Right lobe of liver (tissue), 6 donors: ENCODE measurements at regions not wholly inside any gene's neighbourhood (a gene's known extent, or its start where the extent isn't known, plus 50 kb on each side); places are given as distances from the start of the nearest gene placed in this dataset.

ENCODE experiments used
- ATAC-seq, 4 donors: fragments of 200-7000 bp; cut with Tn5 transposase; one replicate each; pipeline ENCODE4 v1.9.1; 2020; ENCODE audit warnings: mild to moderate bottlenecking in 4 of 4, moderate library complexity in 4 of 4
- DNase-seq, 3 donors: peaks; one replicate each; pipeline ENCODE4 v3.0.0-alpha.2; 2020
- H3K27ac ChIP-seq, 3 donors: fragments of 200-600 bp; one replicate each; pipeline ENCODE4 v1.8.0; 2022
- H3K27me3 ChIP-seq, 2 donors: fragments of 200-600 bp; one replicate each; pipeline ENCODE4 v1.8.0; 2022
- H3K36me3 ChIP-seq, 4 donors: fragments of 200-600 bp; sonication (generic) in 1 of 4; one replicate each; pipeline versions ENCODE4 v1.5.1 to v1.8.0; 2017 to 2022; ENCODE audit warnings: control low read depth in 1 of 4
- H3K4me1 ChIP-seq, 4 donors: fragments of 200-600 bp; sonication (generic) in 1 of 4; one replicate each; pipeline versions ENCODE4 v1.5.1 to v1.8.0; 2017 to 2022; ENCODE audit warnings: control low read depth in 1 of 4
- H3K4me3 ChIP-seq, 3 donors: fragments of 200-600 bp; one replicate each; pipeline ENCODE4 v1.8.0; 2022
- H3K9me3 ChIP-seq, 4 donors: fragments of 200-600 bp; sonication (generic) in 1 of 4; one replicate each; pipeline versions ENCODE4 v1.5.1 to v1.8.0; 2017 to 2022; ENCODE audit warnings: control low read depth in 1 of 4
- POLR2A ChIP-seq: fragments of 450-650 bp; IDR thresholded peaks from one replicate; pipeline ENCODE4 v1.6.1; 2017; ENCODE audit warnings: antibody characterized with exemption, mild to moderate bottlenecking
- WGBS: methylation state at CpG from one replicate; pipeline ENCODE4 v1.1.6; 2018; ENCODE audit warnings: low coverage, low lambda C conversion rate; ENCODE audit not compliant: insufficient coverage; ENCODE audit errors: missing lambda C conversion rate; 5-methylcytosine and 5-hydroxymethylcytosine counted together
- intact Hi-C, 2 donors: fragments of 100-400 bp; cut with DNase I; formaldehyde crosslinking; loops; one replicate each; pipeline versions ENCODE4 v1.11.2 to v1.14.1; 2022
- TF ChIP-seq, protein P1 (sequence below), 4 donors: fragments of 200-600 bp in 3 of 4; fragments of 450-650 bp in 1 of 4; IDR thresholded peaks; one replicate each; pipeline versions ENCODE4 v1.5.1 to v1.8.0; 2016 to 2022; ENCODE audit warnings: antibody characterized with exemption in 4 of 4, mild to moderate bottlenecking in 2 of 4
- donor health status: DM: no; HTN: yes; CAD: no.
- donor health status: DM: no; HTN: no; CAD: no.
- donor health status: DM: no; HTN: no; CAD: no.
- donor health status: DM: no; HTN: yes; CAD: no.
- donor health status: DM: no; HTN: yes; CAD: no.

DNA sequence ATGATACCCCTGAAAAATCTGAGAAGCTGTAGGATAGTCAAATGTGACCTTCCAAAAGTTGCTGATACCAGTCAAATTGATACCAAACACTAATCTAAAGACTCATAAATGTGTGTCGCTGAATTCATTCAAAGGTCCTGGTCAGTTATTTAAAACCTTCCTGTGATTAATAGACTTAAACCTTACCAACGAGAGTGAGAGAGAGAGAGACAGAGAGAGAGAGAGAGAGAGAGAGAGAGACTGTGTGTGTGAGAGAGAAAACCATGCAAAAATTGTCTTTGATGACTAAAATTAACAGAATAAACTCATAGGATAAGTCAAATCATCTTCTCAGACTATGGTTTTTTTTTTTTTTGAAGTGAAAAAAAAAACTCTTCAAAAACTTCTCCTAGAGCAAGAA, 370.9 kb upstream of the HS3ST5 start:
- Histone ChIP-seq H3K27ac (no peak overlapping the region), H3K4me3 (no peak overlapping the region), H3K4me1 (no peaks in the 10 kb centered on the region), H3K36me3 (no peaks in the 10 kb centered on the region), H3K9me3 (no peaks in the 10 kb centered on the region), H3K27me3 (no peaks in the 10 kb centered on the region)
- TF ChIP-seq, protein P1, sequence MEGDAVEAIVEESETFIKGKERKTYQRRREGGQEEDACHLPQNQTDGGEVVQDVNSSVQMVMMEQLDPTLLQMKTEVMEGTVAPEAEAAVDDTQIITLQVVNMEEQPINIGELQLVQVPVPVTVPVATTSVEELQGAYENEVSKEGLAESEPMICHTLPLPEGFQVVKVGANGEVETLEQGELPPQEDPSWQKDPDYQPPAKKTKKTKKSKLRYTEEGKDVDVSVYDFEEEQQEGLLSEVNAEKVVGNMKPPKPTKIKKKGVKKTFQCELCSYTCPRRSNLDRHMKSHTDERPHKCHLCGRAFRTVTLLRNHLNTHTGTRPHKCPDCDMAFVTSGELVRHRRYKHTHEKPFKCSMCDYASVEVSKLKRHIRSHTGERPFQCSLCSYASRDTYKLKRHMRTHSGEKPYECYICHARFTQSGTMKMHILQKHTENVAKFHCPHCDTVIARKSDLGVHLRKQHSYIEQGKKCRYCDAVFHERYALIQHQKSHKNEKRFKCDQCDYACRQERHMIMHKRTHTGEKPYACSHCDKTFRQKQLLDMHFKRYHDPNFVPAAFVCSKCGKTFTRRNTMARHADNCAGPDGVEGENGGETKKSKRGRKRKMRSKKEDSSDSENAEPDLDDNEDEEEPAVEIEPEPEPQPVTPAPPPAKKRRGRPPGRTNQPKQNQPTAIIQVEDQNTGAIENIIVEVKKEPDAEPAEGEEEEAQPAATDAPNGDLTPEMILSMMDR (IDR thresholded peaks at IDR 0.05), result no peak
- no peak for TF ChIP-seq POLR2A
- intact Hi-C loops, result no loop called here
- no peak for DNase-seq
- WGBS, result 35% methylated on average over 2 of the region's 2 CpGs
- ATAC-seq, result no peak

- WGBS, result 71% methylated on average over 1 of the region's 1 CpG
- no peaks in the 10 kb centered on the region for H3K4me1 ChIP-seq
Measured at GRCh38 chr6:114712129-114712662, 369.4 kb upstream of the HS3ST5 start.

GRCh38 chr6:114707081-114707620, 364.3 kb upstream of the HS3ST5 start:
- Histone ChIP-seq H3K4me1 (no peaks in the 10 kb centered on the region), H3K27me3 (no peaks in the 10 kb centered on the region), H3K4me3 (no peak overlapping the region), H3K36me3 (no peaks in the 10 kb centered on the region), H3K27ac (no peak overlapping the region), H3K9me3 (no peaks in the 10 kb centered on the region)
- DNase-seq (no peak), ATAC-seq (no peak)
- 31% methylated on average over 5 of the region's 5 CpGs for WGBS
- TF ChIP-seq POLR2A, result no peak
- TF ChIP-seq, protein P1 (IDR thresholded peaks at IDR 0.05), result no peak
- intact Hi-C loops, result no loop called here

More at GRCh38 chr6:114712129-114712662, 369.4 kb upstream of the HS3ST5 start:
- Histone ChIP-seq H3K27me3 (no peaks in the 10 kb centered on the region), H3K4me3 (no peak overlapping the region), H3K27ac (no peak overlapping the region), H3K9me3 (no peaks in the 10 kb centered on the region), H3K36me3 (no peaks in the 10 kb centered on the region)
- intact Hi-C loops, result no loop called here
- TF ChIP-seq, protein P1 (IDR thresholded peaks at IDR 0.05), result no peak
- no peak for TF ChIP-seq POLR2A
- no peak for ATAC-seq
- no peak for DNase-seq

GRCh38 chr6:114690625-114691024, 347.8 kb upstream of the HS3ST5 start:
- 38% methylated on average over 2 of the region's 4 CpGs for WGBS
- ATAC-seq, result no peak
- no peak for DNase-seq
- no peak overlapping the region for H3K27ac ChIP-seq
- H3K4me1 ChIP-seq, result no peaks in the 10 kb centered on the region
- no peaks in the 10 kb centered on the region for H3K36me3 ChIP-seq
- no peak overlapping the region for H3K4me3 ChIP-seq
- no peaks in the 10 kb centered on the region for H3K27me3 ChIP-seq
- TF ChIP-seq, protein P1 (IDR thresholded peaks at IDR 0.05), result no peak
- no peak for TF ChIP-seq POLR2A
- H3K9me3 ChIP-seq, result no peaks in the 10 kb centered on the region
- intact Hi-C loops, result no loop called here
